Heart left ventricle (tissue), 16 donors: ENCODE measurements at regions not wholly inside any gene's neighbourhood (a gene's known extent, or its start where the extent isn't known, plus 50 kb on each side); places are given as distances from the start of the nearest gene placed in this dataset.
A peak's percentile ranks its signal among the peaks of the same experiment; 100 is the strongest.
"Not testable (repeated sequence)": the region's sequence is repeated elsewhere in the genome, so short reads cannot be mapped to it uniquely, and the experiment has no call there.

Source experiments
- ATAC-seq, 4 donors: fragments of 200-7000 bp; cut with Tn5 transposase; one replicate each; pipeline ENCODE4 v1.9.1; 2020 to 2022; ENCODE audit warnings: moderate library complexity in 4 of 4, mild to moderate bottlenecking in 3 of 4, moderate number of reproducible peaks in 1 of 4
- DNase-seq, 5 donors: peaks; one replicate each; pipeline ENCODE4 v3.0.0-alpha.2; 2020
- H3K27ac ChIP-seq, 12 donors: fragments of 200-600 bp; sonication (generic) in 4 of 12; one replicate each; pipeline versions ENCODE4 v1.5.0 to v1.8.0; 2016 to 2022; ENCODE audit warnings: mild to moderate bottlenecking in 2 of 12
- H3K27me3 ChIP-seq, 9 donors: fragments of 200-600 bp; sonication (generic) in 2 of 9; one replicate each; pipeline versions ENCODE4 v1.5.1 to v1.8.0; 2016 to 2022; ENCODE audit warnings: mild to moderate bottlenecking in 3 of 9
- H3K36me3 ChIP-seq, 9 donors: fragments of 200-600 bp; sonication (generic) in 2 of 9; one replicate each; pipeline versions ENCODE4 v1.5.0 to v1.8.0; 2018 to 2022; ENCODE audit warnings: mild to moderate bottlenecking in 2 of 9
- H3K4me1 ChIP-seq, 12 donors: fragments of 200-600 bp; sonication (generic) in 4 of 12; one replicate each; pipeline versions ENCODE4 v1.5.0 to v1.8.0; 2016 to 2022; ENCODE audit warnings: mild to moderate bottlenecking in 3 of 12
- H3K4me3 ChIP-seq, 12 donors: fragments of 200-600 bp; sonication (generic) in 4 of 12; one replicate each; pipeline versions ENCODE4 v1.5.0 to v1.8.0; 2017 to 2022; ENCODE audit warnings: mild to moderate bottlenecking in 9 of 12, moderate library complexity in 4 of 12
- H3K9me3 ChIP-seq, 12 donors: fragments of 200-600 bp; sonication (generic) in 4 of 12; one replicate each; pipeline versions ENCODE4 v1.5.0 to v1.8.0; 2016 to 2022; ENCODE audit warnings: mild to moderate bottlenecking in 1 of 12
- WGBS, 4 donors: extraction: QIAGEN DNeasy Blood & Tissue Kit in 2 of 4; methylation state at CpG; one replicate each; pipeline versions ENCODE4 v1.1.5 to v1.1.7; 2013 to 2018; 5-methylcytosine and 5-hydroxymethylcytosine counted together
- intact Hi-C, 10 donors: fragments of 100-400 bp; cut with DNase I; formaldehyde crosslinking; loops; one replicate each; pipeline versions ENCODE4 v1.11.1 to v1.14.2; 2022
- donor health status: ischemic (EF 13 %, LVEDD 7.1; RV severe dilation, severe dysfunction).
- donor health status: healthy with polysubstance abuse.
- donor health status: DM: no; HTN: yes; CAD: no.
- donor health status: DM: no; HTN: no; CAD: no.
- donor health status: ischemic (EF 25% LVEDD 6.9; RV normal size, moderate dysfunction).
- donor health status: ischemic (EF 25% LVEDD 5.7; RV mildly dilated, moderate dysfunction).
- donor health status: healthy.
- donor health status: DM: yes; HTN: yes; CAD: no.
- donor health status: ischemic (EF 35%, LVEDD 5.7; RV mildly dilated, moderate dysfunction).
- donor health status: nonischemic (EF 11% LVEDD 7.7; RV severe dilation, severe dysfunction).
- donor health status: DM: yes; HTN: yes; CAD: no.
- donor health status: PGD.
- donor health status: ischemic (EF 29% LVEDD 5.4; RV normal size, mild dysfunction).
- donor health status: nonischemic (EF 23%, LVEDD 6.1; RV moderate dilation, normal function).

GRCh38 chr9:66046992-66047391 is 310.0 kb downstream of the FOXD4L4 start:
- H3K9me3 ChIP-seq, H3K4me1 ChIP-seq, H3K27me3 ChIP-seq, H3K27ac ChIP-seq, H3K4me3 ChIP-seq, DNase-seq, intact Hi-C loops, H3K36me3 ChIP-seq: not testable (repeated sequence)
- no CpG with 5 or more reads among the region's 8 CpGs for WGBS, 4 donors
- peak in 1 of 4 donors; percentile 36 for ATAC-seq

- intact Hi-C loops, DNase-seq, H3K27ac ChIP-seq, H3K4me3 ChIP-seq, ATAC-seq, H3K36me3 ChIP-seq, H3K9me3 ChIP-seq, H3K27me3 ChIP-seq, H3K4me1 ChIP-seq: not testable (repeated sequence)
- no CpG with 5 or more reads among the region's 2 CpGs for WGBS, 4 donors
Measured at GRCh38 chr9:66049721-66050120, 312.8 kb downstream of the FOXD4L4 start.

- H3K9me3 ChIP-seq, DNase-seq, H3K4me1 ChIP-seq, ATAC-seq, H3K27ac ChIP-seq, H3K4me3 ChIP-seq, H3K36me3 ChIP-seq, intact Hi-C loops, H3K27me3 ChIP-seq: not testable (repeated sequence)
- WGBS, 4 donors = no CpG with 5 or more reads among the region's 2 CpGs
Measured at GRCh38 chr9:66054705-66055104, 317.8 kb downstream of the FOXD4L4 start.

- H3K4me3 ChIP-seq, H3K36me3 ChIP-seq, H3K9me3 ChIP-seq, DNase-seq, H3K27ac ChIP-seq, H3K4me1 ChIP-seq, H3K27me3 ChIP-seq, ATAC-seq, intact Hi-C loops: not testable (repeated sequence)
- WGBS, 4 donors = no CpG with 5 or more reads among the region's 1 CpG
Measured at GRCh38 chr9:66060681-66061080, 323.7 kb downstream of the FOXD4L4 start.

DNA sequence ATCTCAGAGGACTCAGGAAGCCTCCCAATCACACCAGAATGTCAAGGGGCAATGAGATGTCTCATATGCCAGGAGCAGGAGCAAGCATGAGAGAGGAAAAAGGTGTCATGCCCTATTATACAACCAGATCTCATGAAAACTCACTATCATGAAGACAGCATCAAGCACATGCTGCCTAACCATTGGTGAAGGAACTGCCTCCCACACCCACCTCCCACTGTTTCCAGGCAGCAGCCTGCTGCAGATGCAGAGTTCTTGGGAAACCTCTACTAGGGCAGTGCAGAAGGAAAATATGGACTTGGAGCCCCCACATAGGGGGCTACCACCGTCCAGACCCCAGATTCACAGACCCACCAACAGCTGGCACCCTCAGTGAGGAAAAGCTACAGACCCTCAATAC is 326.9 kb downstream of the FOXD4L4 start:
- peak in 1 of 5 donors; percentile 0 for DNase-seq
- ATAC-seq, H3K27ac ChIP-seq, intact Hi-C loops, H3K4me1 ChIP-seq, H3K4me3 ChIP-seq, H3K9me3 ChIP-seq, H3K36me3 ChIP-seq, H3K27me3 ChIP-seq: not testable (repeated sequence)
- WGBS, 4 donors = no CpG with 5 or more reads among the region's 1 CpG

DNA sequence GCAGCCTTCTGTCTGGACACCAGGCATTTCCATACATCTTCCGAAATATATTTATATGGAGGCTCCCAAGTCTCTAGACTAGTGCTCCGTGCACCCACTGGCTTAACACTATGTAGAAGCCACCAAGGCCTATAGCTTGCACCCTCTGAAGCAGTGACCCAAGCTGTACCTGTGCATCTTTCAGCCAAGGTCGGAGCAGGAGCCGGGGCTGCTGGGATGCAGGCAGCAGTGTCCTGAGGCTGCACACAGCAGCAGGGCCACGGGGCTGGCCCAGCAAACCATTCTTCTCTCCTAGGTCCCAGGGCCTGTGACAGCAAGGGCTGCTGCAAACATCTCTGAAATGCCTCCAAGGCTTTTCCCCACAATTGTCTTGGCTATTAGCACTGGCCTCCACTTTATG is 328.8 kb downstream of the FOXD4L4 start:
- DNase-seq = peak in 3 of 5 donors; percentile 6 to 29 (median 12)
- ATAC-seq, H3K9me3 ChIP-seq, H3K36me3 ChIP-seq, intact Hi-C loops, H3K4me1 ChIP-seq, H3K27ac ChIP-seq, H3K4me3 ChIP-seq, H3K27me3 ChIP-seq: not testable (repeated sequence)
- WGBS, 4 donors = 65 to 79% (median 73%) methylated on average over 3 of the region's 5 CpGs

GRCh38 chr9:66067231-66067630 is 330.3 kb downstream of the FOXD4L4 start:
- H3K36me3 ChIP-seq, H3K4me1 ChIP-seq, H3K27me3 ChIP-seq, ATAC-seq, H3K27ac ChIP-seq, intact Hi-C loops, H3K9me3 ChIP-seq, H3K4me3 ChIP-seq: not testable (repeated sequence)
- DNase-seq = peak in 1 of 5 donors; percentile 4
- WGBS, 4 donors = 64 to 92% (median 88%) methylated on average over 2 to 4 of the region's 4 CpGs

DNA sequence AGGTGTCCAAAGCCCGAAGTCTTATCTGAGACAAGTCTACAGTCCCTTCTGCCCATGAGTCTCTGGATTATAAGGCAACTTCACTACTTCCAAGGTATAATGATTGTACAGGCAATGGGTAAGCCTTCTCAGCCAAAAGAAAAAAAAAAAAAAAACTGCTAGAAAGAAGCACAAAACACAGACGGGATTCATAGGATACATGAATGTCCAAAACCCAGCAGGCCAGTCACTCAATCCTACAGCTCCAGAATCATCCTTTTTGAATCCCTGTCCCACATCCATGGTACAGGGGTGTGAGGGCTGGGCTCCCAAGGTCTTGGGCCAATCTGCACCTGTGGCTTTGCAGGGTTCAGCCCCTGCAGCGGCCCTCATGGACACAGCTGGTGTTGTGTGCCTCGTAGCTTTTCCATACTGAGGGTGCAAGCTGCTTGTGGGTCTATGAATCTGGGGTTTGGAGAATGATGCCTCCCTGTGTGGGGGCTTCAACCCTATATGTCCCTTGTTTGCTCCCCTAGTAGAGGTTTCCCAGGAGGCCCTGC is 331.6 kb downstream of the FOXD4L4 start:
- not testable (repeated sequence) for DNase-seq, H3K9me3 ChIP-seq, ATAC-seq

GRCh38 chr9:66069025-66069424 is 332.1 kb downstream of the FOXD4L4 start:
- DNase-seq = peak in 2 of 5 donors; percentile 5 to 6

More for the DNA sequence above, 331.6 kb downstream of the FOXD4L4 start:
- H3K36me3 ChIP-seq, intact Hi-C loops, H3K27me3 ChIP-seq, H3K27ac ChIP-seq, H3K4me3 ChIP-seq, H3K4me1 ChIP-seq: not testable (repeated sequence)
- 84 to 91% (median 89%) methylated on average over 2 to 3 of the region's 4 CpGs for WGBS, 4 donors

GRCh38 chr9:66073111-66073510 is 336.2 kb downstream of the FOXD4L4 start:
- H3K27ac ChIP-seq, H3K36me3 ChIP-seq, H3K9me3 ChIP-seq, H3K4me3 ChIP-seq, ATAC-seq, H3K4me1 ChIP-seq, intact Hi-C loops, H3K27me3 ChIP-seq, DNase-seq: not testable (repeated sequence)

More at GRCh38 chr9:66069025-66069424, 332.1 kb downstream of the FOXD4L4 start:
- H3K36me3 ChIP-seq, H3K4me1 ChIP-seq, H3K27ac ChIP-seq, H3K9me3 ChIP-seq, intact Hi-C loops, ATAC-seq, H3K27me3 ChIP-seq, H3K4me3 ChIP-seq: not testable (repeated sequence)
- 50 to 91% (median 75%) methylated on average over 1 to 2 of the region's 2 CpGs for WGBS, 4 donors

GRCh38 chr9:66082811-66083210 is 345.9 kb downstream of the FOXD4L4 start:
- H3K36me3 ChIP-seq, H3K4me3 ChIP-seq, H3K27me3 ChIP-seq, intact Hi-C loops, ATAC-seq, H3K27ac ChIP-seq, H3K9me3 ChIP-seq, H3K4me1 ChIP-seq: not testable (repeated sequence)
- no CpG with 5 or more reads among the region's 1 CpG for WGBS, 4 donors
- peak in 2 of 5 donors; percentile 0 to 24 for DNase-seq
